GM23338 (cell line): ENCODE measurements at regions not wholly inside any gene's neighbourhood (a gene's known extent, or its start where the extent isn't known, plus 50 kb on each side); places are given as distances from the start of the nearest gene placed in this dataset.

Source experiments
- ATAC-seq: fragments of 200-7000 bp; cut with Tn5 transposase; 3 replicates; pipeline ENCODE4 v1.9.1; 2020
- DNase-seq: peaks from one replicate; pipeline ENCODE4 v3.0.0-alpha.2; 2015; ENCODE audit warnings: low spot score
- H2AFZ ChIP-seq: fragments of 200-600 bp; sonication (generic); 2 replicates; pipeline ENCODE4 v1.8.0; 2016; ENCODE audit warnings: antibody characterized with exemption, mild to moderate bottlenecking, moderate library complexity
- H3F3A ChIP-seq: fragments of 200-600 bp; sonication (generic); replicated peaks from 2 replicates; pipeline ENCODE4 v1.8.0; 2017; ENCODE audit warnings: antibody characterized with exemption, mixed run types, low read depth
- H3K27ac ChIP-seq: fragments of 200-600 bp; sonication (generic); 2 replicates; pipeline ENCODE4 v1.6.1; 2016; ENCODE audit warnings: low read depth
- H3K27me3 ChIP-seq: fragments of 200-600 bp; sonication (generic); 2 replicates; pipeline ENCODE4 v1.8.0; 2016; ENCODE audit warnings: mild to moderate bottlenecking, mixed run types, moderate library complexity; ENCODE audit not compliant: insufficient read depth
- H3K36me3 ChIP-seq: fragments of 200-600 bp; sonication (generic); 2 replicates; pipeline ENCODE4 v1.8.0; 2016; ENCODE audit warnings: mild to moderate bottlenecking; ENCODE audit not compliant: insufficient read depth
- H3K4me1 ChIP-seq: fragments of 200-600 bp; sonication (generic); 2 replicates; pipeline ENCODE4 v1.8.0; 2016; ENCODE audit warnings: mild to moderate bottlenecking, moderate library complexity; ENCODE audit not compliant: insufficient read depth
- H3K4me2 ChIP-seq: fragments of 200-600 bp; sonication (generic); 2 replicates; pipeline ENCODE4 v1.7.1; 2017; ENCODE audit warnings: mixed run types
- H3K4me3 ChIP-seq: fragments of 200-600 bp; sonication (generic); 2 replicates; pipeline ENCODE4 v1.6.1; 2016; ENCODE audit warnings: mixed run types
- H3K79me2 ChIP-seq: fragments of 200-600 bp; sonication (generic); replicated peaks from 2 replicates; pipeline ENCODE4 v1.8.0; 2017; ENCODE audit warnings: mild to moderate bottlenecking; ENCODE audit not compliant: insufficient read depth
- H3K9me2 ChIP-seq: fragments of 200-600 bp; sonication (generic); 2 replicates; pipeline ENCODE4 v1.8.0; 2017; ENCODE audit not compliant: insufficient read depth
- H4K20me1 ChIP-seq: fragments of 200-600 bp; sonication (generic); replicated peaks from 2 replicates; pipeline ENCODE4 v1.8.0; 2017; ENCODE audit warnings: mild to moderate bottlenecking; ENCODE audit not compliant: insufficient read depth
- H3K27ac Mint-ChIP-seq: 2 replicates; pipeline ENCODE4 v1.8.0; 2020; ENCODE audit warnings: inconsistent platforms, mild to moderate bottlenecking, moderate library complexity, mixed read lengths
- H3K27me3 Mint-ChIP-seq: 3 replicates; pipeline ENCODE4 v1.8.0; 2022; ENCODE audit warnings: low read depth, mild to moderate bottlenecking, moderate library complexity, mixed read lengths, inconsistent platforms; ENCODE audit not compliant: insufficient read depth, poor library complexity
- H3K36me3 Mint-ChIP-seq: 3 replicates; pipeline ENCODE4 v1.8.0; 2021; ENCODE audit warnings: low read depth, mild to moderate bottlenecking, inconsistent platforms, moderate library complexity, mixed read lengths
- H3K4me1 Mint-ChIP-seq: 3 replicates; pipeline ENCODE4 v1.8.0; 2020; ENCODE audit warnings: mild to moderate bottlenecking, inconsistent platforms, mixed read lengths
- H3K4me3 Mint-ChIP-seq: 3 replicates; pipeline ENCODE4 v1.8.0; 2021; ENCODE audit warnings: moderate library complexity, mild to moderate bottlenecking, inconsistent platforms, mixed read lengths
- H3K9me3 Mint-ChIP-seq: 3 replicates; pipeline ENCODE4 v1.8.0; 2020; ENCODE audit warnings: moderate library complexity, mild to moderate bottlenecking, inconsistent platforms, mixed read lengths
- CREB1 ChIP-seq: fragments of 250-450 bp; sonication (Bioruptor Pico); IDR thresholded peaks from 2 replicates; pipeline ENCODE4 v1.5.0; 2020; ENCODE audit warnings: low read depth, mild to moderate bottlenecking, moderate library complexity
- EZH2 ChIP-seq: fragments of 200-600 bp; sonication (generic); IDR thresholded peaks from one replicate; pipeline ENCODE4 v1.8.0; 2017; ENCODE audit warnings: antibody characterized with exemption, mild to moderate bottlenecking, low read depth; ENCODE audit not compliant: unreplicated experiment
- JUNB ChIP-seq: IDR thresholded peaks from one replicate; pipeline ENCODE4 v1.6.1; 2016; ENCODE audit warnings: antibody characterized with exemption; ENCODE audit not compliant: unreplicated experiment
- STAT1 ChIP-seq: IDR thresholded peaks from one replicate; pipeline ENCODE4 v1.6.1; 2016; ENCODE audit warnings: antibody characterized with exemption; ENCODE audit not compliant: unreplicated experiment
- ZNF114 ChIP-seq: fragments of 250-450 bp; sonication (Bioruptor Pico); IDR thresholded peaks from 2 replicates; pipeline ENCODE4 v1.5.0; 2020; ENCODE audit warnings: mild to moderate bottlenecking, moderate library complexity
- ZNF331 ChIP-seq: fragments of 250-450 bp; sonication (Bioruptor Pico); IDR thresholded peaks from 2 replicates; pipeline ENCODE4 v1.5.0; 2020; ENCODE audit warnings: low read depth, mild to moderate bottlenecking, moderate library complexity
- ZNF462 ChIP-seq: fragments of 250-450 bp; sonication (Bioruptor Pico); IDR thresholded peaks from 2 replicates; pipeline ENCODE4 v1.5.0; 2020; ENCODE audit warnings: mild to moderate bottlenecking, moderate library complexity
- TF ChIP-seq, protein P1 (sequence below): IDR thresholded peaks from one replicate; pipeline ENCODE4 v1.6.1; 2018; ENCODE audit warnings: antibody characterized with exemption; ENCODE audit not compliant: unreplicated experiment

- TF ChIP-seq ZNF462 (CRISPR knock-in tag) = no peak
- TF ChIP-seq, protein P1, sequence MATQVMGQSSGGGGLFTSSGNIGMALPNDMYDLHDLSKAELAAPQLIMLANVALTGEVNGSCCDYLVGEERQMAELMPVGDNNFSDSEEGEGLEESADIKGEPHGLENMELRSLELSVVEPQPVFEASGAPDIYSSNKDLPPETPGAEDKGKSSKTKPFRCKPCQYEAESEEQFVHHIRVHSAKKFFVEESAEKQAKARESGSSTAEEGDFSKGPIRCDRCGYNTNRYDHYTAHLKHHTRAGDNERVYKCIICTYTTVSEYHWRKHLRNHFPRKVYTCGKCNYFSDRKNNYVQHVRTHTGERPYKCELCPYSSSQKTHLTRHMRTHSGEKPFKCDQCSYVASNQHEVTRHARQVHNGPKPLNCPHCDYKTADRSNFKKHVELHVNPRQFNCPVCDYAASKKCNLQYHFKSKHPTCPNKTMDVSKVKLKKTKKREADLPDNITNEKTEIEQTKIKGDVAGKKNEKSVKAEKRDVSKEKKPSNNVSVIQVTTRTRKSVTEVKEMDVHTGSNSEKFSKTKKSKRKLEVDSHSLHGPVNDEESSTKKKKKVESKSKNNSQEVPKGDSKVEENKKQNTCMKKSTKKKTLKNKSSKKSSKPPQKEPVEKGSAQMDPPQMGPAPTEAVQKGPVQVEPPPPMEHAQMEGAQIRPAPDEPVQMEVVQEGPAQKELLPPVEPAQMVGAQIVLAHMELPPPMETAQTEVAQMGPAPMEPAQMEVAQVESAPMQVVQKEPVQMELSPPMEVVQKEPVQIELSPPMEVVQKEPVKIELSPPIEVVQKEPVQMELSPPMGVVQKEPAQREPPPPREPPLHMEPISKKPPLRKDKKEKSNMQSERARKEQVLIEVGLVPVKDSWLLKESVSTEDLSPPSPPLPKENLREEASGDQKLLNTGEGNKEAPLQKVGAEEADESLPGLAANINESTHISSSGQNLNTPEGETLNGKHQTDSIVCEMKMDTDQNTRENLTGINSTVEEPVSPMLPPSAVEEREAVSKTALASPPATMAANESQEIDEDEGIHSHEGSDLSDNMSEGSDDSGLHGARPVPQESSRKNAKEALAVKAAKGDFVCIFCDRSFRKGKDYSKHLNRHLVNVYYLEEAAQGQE = no peak
These were observed 145.4 kb downstream of the MTX2 start (continued) for GRCh38 chr2:176414641-176415040.

DNA sequence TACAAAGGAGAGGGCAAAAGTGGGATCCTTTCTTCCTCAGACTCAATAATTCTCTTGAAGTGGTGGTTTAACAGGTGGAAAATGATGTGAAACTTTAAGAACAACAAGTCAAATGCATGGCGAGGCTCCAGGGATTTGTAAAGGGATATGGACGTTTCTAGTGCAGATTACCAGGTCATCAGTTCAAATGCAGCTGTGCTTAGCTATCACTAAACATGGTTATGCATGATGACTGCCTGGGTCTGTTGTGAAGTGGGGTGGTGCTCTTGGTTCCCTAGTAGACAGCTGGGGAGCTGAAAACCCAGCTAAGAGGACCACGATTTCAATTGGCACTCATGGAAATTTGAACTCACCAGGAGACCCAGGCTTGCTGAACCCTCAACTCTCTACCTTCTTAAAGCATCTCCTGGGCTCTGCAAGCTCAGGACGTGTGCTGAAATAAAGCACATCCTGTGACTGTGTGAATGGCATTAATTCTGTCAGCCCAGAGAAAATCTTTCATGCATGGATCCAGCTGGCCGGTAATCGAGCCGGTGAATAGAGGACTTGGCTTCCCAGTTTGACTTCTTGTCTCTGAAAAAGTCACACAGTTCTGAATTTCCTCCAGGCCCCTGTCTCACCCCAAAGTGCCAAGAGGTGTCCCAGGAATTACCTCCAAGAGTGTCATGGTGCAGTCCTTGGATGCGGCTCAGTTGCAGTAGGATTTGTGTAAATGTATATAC is 146.1 kb downstream of the MTX2 start:
- Histone ChIP-seq H3K79me2 (no peaks in the 10 kb centered on the region), H3K27ac (no peak overlapping the region), H3K4me3 (no peak overlapping the region), H3K4me2 (no peak overlapping the region), H3K36me3 (no peaks in the 10 kb centered on the region), H3F3A (no peaks in the 10 kb centered on the region), H3K27me3 (no peaks in the 10 kb centered on the region), H3K4me1 (0 out of 2 replicates have a peak, but pooled peaks cover 5% of the 10 kb centered on the region), H4K20me1 (no peaks in the 10 kb centered on the region), H3K9me2 (no peaks in the 10 kb centered on the region), H2AFZ (no peak overlapping the region)
- Mint-ChIP-seq H3K36me3 (no peaks in the 10 kb centered on the region), H3K4me3 (no peak overlapping the region), H3K9me3 (no peaks in the 10 kb centered on the region), H3K27me3 (peaks cover 1% of the 10 kb centered on the region), H3K27ac (no peak overlapping the region), H3K4me1 (peaks cover 5% of the 10 kb centered on the region; the same call in 2 of the 3 replicates)
- DNase-seq = no peak
- no peak for ATAC-seq
- TF ChIP-seq ZNF114 (CRISPR knock-in tag) (no peak), CREB1 (CRISPR knock-in tag) (no peak), ZNF331 (no peak), STAT1 (no peak), EZH2 (no peak), JUNB (no peak)
- TF ChIP-seq, protein P1 = no peak
